Esophagus squamous epithelium (tissue), 5 donors: ENCODE measurements at regions not wholly inside any gene's neighbourhood (a gene's known extent, or its start where the extent isn't known, plus 50 kb on each side); places are given as distances from the start of the nearest gene placed in this dataset.
A peak's percentile ranks its signal among the peaks of the same experiment; 100 is the strongest.

Source experiments
- DNase-seq: peaks from one replicate; lab custom pipeline; 2025; lab: John Stamatoyannopoulos, UW
- H3K27ac ChIP-seq, 4 donors: fragments of 200-600 bp; sonication (generic); one replicate each; pipeline ENCODE4 v1.5.1; 2016 to 2019; ENCODE audit warnings: mild to moderate bottlenecking in 1 of 4
- H3K27me3 ChIP-seq, 4 donors: fragments of 200-600 bp; sonication (generic); 1 replicate in 3 of 4; 2 replicates in 1 of 4; pipeline versions ENCODE4 v1.5.1 to v1.6.0; 2017 to 2021; ENCODE audit warnings: antibody characterized with exemption in 1 of 4
- H3K36me3 ChIP-seq, 3 donors: fragments of 200-600 bp; sonication (generic); one replicate each; pipeline ENCODE4 v1.5.1; 2016 to 2019
- H3K4me1 ChIP-seq, 3 donors: fragments of 200-600 bp; sonication (generic); one replicate each; pipeline ENCODE4 v1.5.1; 2017 to 2019
- H3K4me3 ChIP-seq, 4 donors: fragments of 200-600 bp; sonication (generic); 1 replicate in 3 of 4; 2 replicates in 1 of 4; pipeline ENCODE4 v1.5.1; 2016 to 2019; ENCODE audit warnings: mild to moderate bottlenecking in 2 of 4, moderate library complexity in 1 of 4
- H3K9me3 ChIP-seq, 3 donors: fragments of 200-600 bp; sonication (generic); one replicate each; pipeline ENCODE4 v1.5.1; 2016 to 2019
- CTCF ChIP-seq, 6 experiments: fragments of 450-650 bp in 4 of 6; fragments of 200-600 bp in 2 of 6; sonication (generic) in 2 of 6; IDR thresholded peaks; one replicate each; pipeline ENCODE4 v1.5.1; 2016 to 2019; ENCODE audit warnings: antibody characterized with exemption in 6 of 6, mild to moderate bottlenecking in 4 of 6, moderate library complexity in 4 of 6
- POLR2A ChIP-seq, 4 donors: fragments of 450-650 bp; IDR thresholded peaks; one replicate each; pipeline ENCODE4 v1.6.1; 2017; ENCODE audit warnings: antibody characterized with exemption in 4 of 4, mild to moderate bottlenecking in 4 of 4, moderate library complexity in 3 of 4
- WGBS, 2 donors: methylation state at CpG; one replicate each; pipeline ENCODE4 v1.1.5; 2018; 5-methylcytosine and 5-hydroxymethylcytosine counted together
- intact Hi-C: fragments of 100-400 bp; cut with DNase I; formaldehyde crosslinking; loops from one replicate; pipeline ENCODE4 v1.15.0; 2022
- donor health status: DM: yes; HTN: yes; CAD: no.

GRCh38 chr20:39289316-39289715 lies 327.2 kb downstream of the DHX35 start:
- H3K27me3 ChIP-seq, result no peaks in the 10 kb centered on the region
- H3K36me3 ChIP-seq, result no peaks in the 10 kb centered on the region
- no peaks in the 10 kb centered on the region for H3K9me3 ChIP-seq
- TF ChIP-seq CTCF (IDR thresholded peaks at IDR 0.05) (peak in 3 of 6 experiments; percentile 9 to 46 (median 19)), POLR2A (IDR thresholded peaks at IDR 0.05) (no peak)
- 57 to 59% methylated on average over 2 of the region's 2 CpGs for WGBS, 2 donors
- no peak overlapping the region for H3K4me3 ChIP-seq
- H3K27ac ChIP-seq, result no peak overlapping the region
- intact Hi-C loops, result loop anchor here (10.0 kb wide), 1 partner anchor 605 kb away; no protein-coding TSS in a partner anchor
- DNase-seq, result no peak
- H3K4me1 ChIP-seq, result peaks cover 5 to 21% (median 8%) of the 10 kb centered on the region in 3 donors

- peaks cover 0 to 17% (median 0%) of the 10 kb centered on the region in 4 donors for H3K27me3 ChIP-seq
- 88 to 90% methylated on average over 3 to 4 of the region's 4 CpGs for WGBS, 2 donors
- no peaks in the 10 kb centered on the region for H3K36me3 ChIP-seq
- TF ChIP-seq CTCF (IDR thresholded peaks at IDR 0.05) (no peak), POLR2A (IDR thresholded peaks at IDR 0.05) (no peak)
- no peak for DNase-seq
- no peaks in the 10 kb centered on the region for H3K9me3 ChIP-seq
- intact Hi-C loops, result loop anchor here (10.0 kb wide), 1 partner anchor 611 kb away; no protein-coding TSS in a partner anchor
- no peak overlapping the region for H3K4me3 ChIP-seq
- peak overlapping the region in 1 of 4 donors; percentile 40 for H3K27ac ChIP-seq
- peaks cover 0 to 18% (median 7%) of the 10 kb centered on the region in 3 donors for H3K4me1 ChIP-seq
Observed at GRCh38 chr20:39283464-39283863, 321.3 kb downstream of the DHX35 start.

GRCh38 chr20:39282619-39283092 lies 320.5 kb downstream of the DHX35 start:
- TF ChIP-seq POLR2A (IDR thresholded peaks at IDR 0.05) (no peak), CTCF (IDR thresholded peaks at IDR 0.05) (no peak)
- Histone ChIP-seq H3K9me3 (no peaks in the 10 kb centered on the region), H3K4me1 (peaks cover 0 to 18% (median 7%) of the 10 kb centered on the region in 3 donors), H3K36me3 (no peaks in the 10 kb centered on the region), H3K4me3 (no peak overlapping the region), H3K27me3 (peaks cover 0 to 17% (median 0%) of the 10 kb centered on the region in 4 donors), H3K27ac (peak overlapping the region in 2 of 4 donors; percentile 21 to 40)
- DNase-seq, result no peak
- intact Hi-C loops, result loop anchor here (10.0 kb wide), 1 partner anchor 612 kb away; no protein-coding TSS in a partner anchor
- WGBS, 2 donors, result 15 to 25% methylated on average over 6 of the region's 10 CpGs

- H3K36me3 ChIP-seq, result no peaks in the 10 kb centered on the region
- intact Hi-C loops, result loop anchor here (10.0 kb wide), 1 partner anchor 614 kb away; no protein-coding TSS in a partner anchor
- no peak for TF ChIP-seq CTCF (IDR thresholded peaks at IDR 0.05)
- no peak for TF ChIP-seq POLR2A (IDR thresholded peaks at IDR 0.05)
- 77 to 85% methylated on average over 3 of the region's 3 CpGs for WGBS, 2 donors
- no peak for DNase-seq
- no peak overlapping the region for H3K27ac ChIP-seq
- H3K27me3 ChIP-seq, result peaks cover 0 to 21% (median 0%) of the 10 kb centered on the region in 4 donors
- peaks cover 0 to 18% (median 7%) of the 10 kb centered on the region in 3 donors for H3K4me1 ChIP-seq
- peaks cover 0 to 10% (median 5%) of the 10 kb centered on the region in 3 donors for H3K9me3 ChIP-seq
- H3K4me3 ChIP-seq, result no peak overlapping the region
Observed at GRCh38 chr20:39280875-39281274, 318.7 kb downstream of the DHX35 start.

GRCh38 chr20:39278230-39278788 lies 316.2 kb downstream of the DHX35 start:
- no peaks in the 10 kb centered on the region for H3K36me3 ChIP-seq
- 57 to 58% methylated on average over 5 of the region's 5 CpGs for WGBS, 2 donors
- peaks cover 0 to 13% (median 0%) of the 10 kb centered on the region in 4 donors for H3K27me3 ChIP-seq
- no peak overlapping the region for H3K4me3 ChIP-seq
- peaks cover 0 to 10% (median 6%) of the 10 kb centered on the region in 3 donors for H3K9me3 ChIP-seq
- no peak for DNase-seq
- intact Hi-C loops, result no loop called here
- no peak overlapping the region for H3K27ac ChIP-seq
- peaks cover 0 to 16% (median 7%) of the 10 kb centered on the region in 3 donors for H3K4me1 ChIP-seq
- no peak for TF ChIP-seq CTCF (IDR thresholded peaks at IDR 0.05)
- TF ChIP-seq POLR2A (IDR thresholded peaks at IDR 0.05), result no peak
